GM19240 (cell line): ENCODE measurements at regions not wholly inside any gene's neighbourhood (a gene's known extent, or its start where the extent isn't known, plus 50 kb on each side); places are given as distances from the start of the nearest gene placed in this dataset.

Experiments
- DNase-seq: peaks from one replicate; pipeline ENCODE4 v3.0.0; 2011; ENCODE audit warnings: low spot score; ENCODE audit not compliant: insufficient read length

GRCh38 chr14:36035675-36036074 lies 140.8 kb downstream of the PTCSC3 start:
- no peak for DNase-seq

- no peak for DNase-seq
These were observed 147.9 kb downstream of the PTCSC3 start for GRCh38 chr14:36028665-36029064.

GRCh38 chr14:36028218-36028617 lies 148.3 kb downstream of the PTCSC3 start:
- no peak for DNase-seq

GRCh38 chr14:36027354-36027753 lies 149.2 kb downstream of the PTCSC3 start:
- DNase-seq, result no peak

- DNase-seq, result no peak
These were observed 153.6 kb downstream of the PTCSC3 start for GRCh38 chr14:36022765-36023410.

- no peak for DNase-seq
These were observed 154.8 kb downstream of the PTCSC3 start for GRCh38 chr14:36021591-36022320.

- no peak for DNase-seq
These were observed 155.5 kb downstream of the PTCSC3 start for GRCh38 chr14:36021030-36021422.

- DNase-seq, result no peak
These were observed 156.1 kb downstream of the PTCSC3 start for GRCh38 chr14:36020120-36021029.

- DNase-seq, result no peak
These were observed 157.4 kb downstream of the PTCSC3 start for GRCh38 chr14:36019126-36019525.

GRCh38 chr14:36014236-36014635 lies 162.3 kb downstream of the PTCSC3 start:
- DNase-seq, result no peak

GRCh38 chr14:36013483-36013882 lies 163.0 kb downstream of the PTCSC3 start:
- no peak for DNase-seq

GRCh38 chr14:36012621-36013020 lies 163.9 kb downstream of the PTCSC3 start:
- DNase-seq, result no peak

- DNase-seq, result no peak
These were observed 166.9 kb downstream of the PTCSC3 start for GRCh38 chr14:36009643-36010042.

- DNase-seq, result no peak
These were observed 169.9 kb downstream of the PTCSC3 start for GRCh38 chr14:36006623-36007022.

- DNase-seq, result no peak
These were observed 170.9 kb downstream of the PTCSC3 start for GRCh38 chr14:36005670-36006069.

GRCh38 chr14:36001936-36002335 lies 174.6 kb downstream of the PTCSC3 start:
- no peak for DNase-seq

GRCh38 chr14:35999294-35999693 lies 173.2 kb downstream of the BRMS1L start:
- DNase-seq, result no peak

- DNase-seq, result no peak
These were observed 172.2 kb downstream of the BRMS1L start for GRCh38 chr14:35998303-35998702.

GRCh38 chr14:35993684-35993960 lies 167.5 kb downstream of the BRMS1L start:
- no peak for DNase-seq

GRCh38 chr14:35992816-35993683 lies 166.9 kb downstream of the BRMS1L start:
- no peak for DNase-seq

GRCh38 chr14:35991356-35991755 lies 165.2 kb downstream of the BRMS1L start:
- DNase-seq, result no peak
